ENCODE measurements at regions not wholly inside any gene's neighbourhood (a gene's known extent, or its start where the extent isn't known, plus 50 kb on each side); places are given as distances from the start of the nearest gene placed in this dataset.

DNA sequence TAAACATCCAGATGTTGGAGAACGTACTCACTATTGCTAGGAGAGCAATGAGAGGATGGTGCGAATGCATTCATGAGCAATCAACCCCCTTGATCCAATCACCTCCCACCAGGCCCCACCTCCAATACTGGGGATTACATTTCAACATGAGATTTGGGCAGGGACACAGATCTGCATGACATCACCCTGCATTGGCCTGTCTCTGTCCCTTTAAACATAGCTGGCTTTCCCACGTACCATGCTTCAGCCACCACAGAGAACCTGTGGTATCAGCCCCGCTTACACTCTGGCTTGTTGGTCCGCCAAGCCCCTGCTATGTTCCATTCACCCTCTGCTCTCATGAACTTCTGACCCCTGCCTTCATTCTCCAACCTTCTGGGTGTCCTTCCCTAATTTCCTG, 157.5 kb upstream of the E2F8 start:
- TF ChIP-seq, protein P1, sequence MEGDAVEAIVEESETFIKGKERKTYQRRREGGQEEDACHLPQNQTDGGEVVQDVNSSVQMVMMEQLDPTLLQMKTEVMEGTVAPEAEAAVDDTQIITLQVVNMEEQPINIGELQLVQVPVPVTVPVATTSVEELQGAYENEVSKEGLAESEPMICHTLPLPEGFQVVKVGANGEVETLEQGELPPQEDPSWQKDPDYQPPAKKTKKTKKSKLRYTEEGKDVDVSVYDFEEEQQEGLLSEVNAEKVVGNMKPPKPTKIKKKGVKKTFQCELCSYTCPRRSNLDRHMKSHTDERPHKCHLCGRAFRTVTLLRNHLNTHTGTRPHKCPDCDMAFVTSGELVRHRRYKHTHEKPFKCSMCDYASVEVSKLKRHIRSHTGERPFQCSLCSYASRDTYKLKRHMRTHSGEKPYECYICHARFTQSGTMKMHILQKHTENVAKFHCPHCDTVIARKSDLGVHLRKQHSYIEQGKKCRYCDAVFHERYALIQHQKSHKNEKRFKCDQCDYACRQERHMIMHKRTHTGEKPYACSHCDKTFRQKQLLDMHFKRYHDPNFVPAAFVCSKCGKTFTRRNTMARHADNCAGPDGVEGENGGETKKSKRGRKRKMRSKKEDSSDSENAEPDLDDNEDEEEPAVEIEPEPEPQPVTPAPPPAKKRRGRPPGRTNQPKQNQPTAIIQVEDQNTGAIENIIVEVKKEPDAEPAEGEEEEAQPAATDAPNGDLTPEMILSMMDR (IDR thresholded peaks at IDR 0.05; ENCODE audit: low read depth, low read length), result no peak
- DNase-seq (ENCODE audit: low read depth in 2 of 2), result no peak
- H3K4me3 ChIP-seq (replicated peaks in 1 of 2; ENCODE audit: low read depth in 2 of 2, low read length in 2 of 2), result no peak overlapping the region

- no peak overlapping the region for H3K4me3 ChIP-seq (replicated peaks in 1 of 2; ENCODE audit: low read depth in 2 of 2, low read length in 2 of 2)
- no peak for DNase-seq (ENCODE audit: low read depth in 2 of 2)
- TF ChIP-seq, protein P1 (IDR thresholded peaks at IDR 0.05; ENCODE audit: low read depth, low read length), result no peak
These were observed 154.3 kb upstream of the E2F8 start for GRCh38 chr11:19395050-19395449.

DNA sequence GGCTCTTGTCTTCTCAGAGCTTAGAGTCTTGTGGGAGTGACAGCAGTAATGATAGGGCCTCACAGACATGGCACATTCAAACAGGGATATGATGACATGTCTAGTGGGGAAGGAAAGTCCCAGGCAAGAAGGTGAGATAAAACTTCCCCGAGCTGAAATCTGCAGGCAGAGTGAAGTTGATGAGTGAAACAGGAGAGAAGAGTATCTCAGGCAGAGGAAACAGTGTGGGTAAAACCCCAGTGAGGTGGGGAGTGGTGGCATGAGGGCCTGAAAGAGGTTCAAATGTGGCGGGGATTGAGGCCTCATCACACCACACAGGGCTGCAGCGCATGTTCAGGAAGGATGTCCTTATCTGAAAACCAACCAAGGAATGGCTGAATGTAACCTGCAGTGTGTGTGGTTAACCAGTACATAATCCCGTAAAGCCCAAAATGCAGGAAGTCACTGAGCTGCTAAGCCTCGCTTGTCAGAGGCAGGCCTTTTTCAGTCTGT, 153.8 kb upstream of the E2F8 start:
- TF ChIP-seq, protein P1 (IDR thresholded peaks at IDR 0.05; ENCODE audit: low read depth, low read length), result no peak
- no peak overlapping the region for H3K4me3 ChIP-seq (replicated peaks in 1 of 2; ENCODE audit: low read depth in 2 of 2, low read length in 2 of 2)
- DNase-seq (ENCODE audit: low read depth in 2 of 2), result no peak

GRCh38 chr11:19393941-19394340, 153.2 kb upstream of the E2F8 start:
- no peak overlapping the region for H3K4me3 ChIP-seq (replicated peaks in 1 of 2; ENCODE audit: low read depth in 2 of 2, low read length in 2 of 2)
- DNase-seq (ENCODE audit: low read depth in 2 of 2), result peak; percentile 66 to 80
- TF ChIP-seq, protein P1 (IDR thresholded peaks at IDR 0.05; ENCODE audit: low read depth, low read length), result no peak

GRCh38 chr11:19392847-19393518, 152.2 kb upstream of the E2F8 start:
- no peak overlapping the region for H3K4me3 ChIP-seq (replicated peaks in 1 of 2; ENCODE audit: low read depth in 2 of 2, low read length in 2 of 2)
- DNase-seq (ENCODE audit: low read depth in 2 of 2), result no peak
- TF ChIP-seq, protein P1 (IDR thresholded peaks at IDR 0.05; ENCODE audit: low read depth, low read length), result no peak

DNA sequence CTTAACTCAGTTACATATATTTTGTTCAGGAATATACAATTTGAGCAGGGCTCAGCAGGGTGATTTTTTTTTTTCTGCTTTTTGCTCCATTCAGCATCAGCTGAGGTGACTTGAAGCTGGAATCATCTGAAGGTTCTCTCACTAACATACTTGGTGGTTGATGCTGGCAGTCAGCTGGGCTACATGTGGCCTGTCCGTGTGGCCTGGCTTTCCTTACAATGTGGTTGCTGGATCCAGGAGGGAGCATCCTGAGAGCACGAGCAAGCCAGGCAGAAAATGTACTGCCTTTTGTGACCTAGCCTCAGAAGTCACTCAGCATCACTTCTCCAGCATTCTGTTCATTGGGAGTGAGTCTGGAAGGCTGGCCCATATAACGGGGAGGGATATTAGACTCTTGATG, 151.6 kb upstream of the E2F8 start:
- no peak for DNase-seq (ENCODE audit: low read depth in 2 of 2)
- TF ChIP-seq, protein P1 (IDR thresholded peaks at IDR 0.05; ENCODE audit: low read depth, low read length), result no peak
- no peak overlapping the region for H3K4me3 ChIP-seq (replicated peaks in 1 of 2; ENCODE audit: low read depth in 2 of 2, low read length in 2 of 2)

DNA sequence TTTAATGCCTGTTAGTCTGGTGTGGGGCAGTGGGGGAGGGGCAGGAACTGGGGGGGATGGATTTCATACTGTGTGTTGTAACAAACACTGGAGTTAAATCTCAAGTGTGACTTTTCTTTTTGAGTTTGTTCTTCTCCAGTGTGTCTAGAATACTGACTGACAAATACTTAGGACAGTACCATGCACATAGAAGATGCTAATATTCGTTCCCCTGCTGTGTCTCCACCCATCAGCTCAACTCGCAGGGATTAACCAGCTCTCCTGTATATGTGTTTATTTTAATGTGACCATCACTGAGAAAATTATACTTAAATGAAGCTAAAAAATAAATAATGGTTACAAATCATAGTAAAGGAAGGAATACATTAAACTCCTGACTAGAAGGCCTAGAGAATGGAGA, 150.9 kb upstream of the E2F8 start:
- no peak overlapping the region for H3K4me3 ChIP-seq (replicated peaks in 1 of 2; ENCODE audit: low read depth in 2 of 2, low read length in 2 of 2)
- TF ChIP-seq, protein P1 (IDR thresholded peaks at IDR 0.05; ENCODE audit: low read depth, low read length), result no peak
- DNase-seq (ENCODE audit: low read depth in 2 of 2), result no peak
